H1 (cell line): ENCODE measurements at regions not wholly inside any gene's neighbourhood (a gene's known extent, or its start where the extent isn't known, plus 50 kb on each side); places are given as distances from the start of the nearest gene placed in this dataset.

Experiments
- CTCF ChIA-PET: fragments of 300-600 bp; sonication (Branson Sonifier 250); formaldehyde crosslinking; loops from one replicate; lab custom pipeline; 2021; ENCODE audit not compliant: partially characterized antibody; lab: Charles Lee
- POLR2A ChIA-PET: fragments of 300-600 bp; sonication (Branson Sonifier 250); formaldehyde crosslinking; loops from one replicate; lab custom pipeline; 2021; ENCODE audit warnings: inconsistent platforms; ENCODE audit not compliant: partially characterized antibody; lab: Charles Lee
- DNase-seq, 2 experiments: peaks; one replicate each; pipeline versions ENCODE4 v3.0.0 to v3.0.0-alpha.2; 2010 to 2022; ENCODE audit warnings: low spot score in 2 of 2, low read depth in 1 of 2, mixed read lengths in 1 of 2
- FAIRE-seq: peaks from 2 replicates; lab custom pipeline; 2011; peaks lifted over from hg19 to GRCh38; lab: Jason Lieb, UNC
- H2AFZ ChIP-seq: 2 replicates; pipeline ENCODE4 v1.8.1; 2012; ENCODE audit warnings: low read length, inconsistent platforms
- H2AK5ac ChIP-seq: 2 replicates; pipeline ENCODE4 v1.6.1; 2013; ENCODE audit warnings: low read depth, low read length
- H2BK120ac ChIP-seq: replicated peaks from 2 replicates; pipeline ENCODE3; 2013; ENCODE audit warnings: low read depth, low read length, inconsistent platforms
- H2BK12ac ChIP-seq: 2 replicates; pipeline ENCODE4 v1.6.1; 2013; ENCODE audit warnings: low read depth, low read length
- H2BK15ac ChIP-seq: 2 replicates; pipeline ENCODE4 v1.6.1; 2013; ENCODE audit warnings: low read length
- H2BK20ac ChIP-seq: 2 replicates; pipeline ENCODE4 v1.6.1; 2013; ENCODE audit warnings: low read length
- H2BK5ac ChIP-seq: 2 replicates; pipeline ENCODE4 v1.6.1; 2013; ENCODE audit warnings: low read depth, low read length
- H3K14ac ChIP-seq: 2 replicates; pipeline ENCODE4 v1.6.1; 2013; ENCODE audit warnings: inconsistent platforms; ENCODE audit not compliant: insufficient read length
- H3K18ac ChIP-seq: 2 replicates; pipeline ENCODE4 v1.6.1; 2013; ENCODE audit warnings: low read length; ENCODE audit errors: extremely low read depth
- H3K23ac ChIP-seq: 2 replicates; pipeline ENCODE4 v1.6.1; 2013; ENCODE audit warnings: inconsistent platforms; ENCODE audit not compliant: insufficient read length
- H3K23me2 ChIP-seq: 2 replicates; pipeline ENCODE4 v1.6.1; 2013; ENCODE audit warnings: low read depth, low read length
- H3K27ac ChIP-seq: 2 replicates; pipeline ENCODE4 v1.6.1; 2011; ENCODE audit warnings: low read depth, low read length, inconsistent platforms
- H3K27me3 ChIP-seq, 4 experiments: replicated peaks in 1 of 4; 1 replicate in 1 of 4; 2 replicates in 3 of 4; pipeline versions ENCODE4 v1.6.1 to v1.8.1; 2011 to 2013; ENCODE audit warnings: low read length in 3 of 4, mild to moderate bottlenecking in 3 of 4, inconsistent platforms in 2 of 4, mixed read lengths in 2 of 4, moderate library complexity in 1 of 4; ENCODE audit not compliant: control insufficient read depth in 3 of 4, insufficient read depth in 3 of 4; ENCODE audit errors: extremely low read depth in 1 of 4
- H3K36me3 ChIP-seq, 4 experiments: 2 replicates each; pipeline versions ENCODE4 v1.6.1 to v1.8.1; 2011 to 2013; ENCODE audit warnings: mild to moderate bottlenecking in 4 of 4, low read length in 3 of 4, moderate library complexity in 2 of 4, control low read depth in 1 of 4, inconsistent platforms in 1 of 4; ENCODE audit not compliant: insufficient read depth in 4 of 4, control insufficient read depth in 2 of 4
- H3K4ac ChIP-seq: replicated peaks from 2 replicates; pipeline ENCODE3; 2013; ENCODE audit warnings: low read length, low read depth, mixed read lengths, inconsistent platforms; ENCODE audit not compliant: insufficient read length
- H3K4me1 ChIP-seq, 4 experiments: replicated peaks in 1 of 4; 1 replicate in 1 of 4; 2 replicates in 3 of 4; pipeline versions ENCODE4 v1.6.1 to v1.8.1; 2011 to 2013; ENCODE audit warnings: low read length in 3 of 4, inconsistent platforms in 2 of 4, mixed read lengths in 1 of 4; ENCODE audit not compliant: insufficient read depth in 4 of 4, control insufficient read depth in 3 of 4
- H3K4me2 ChIP-seq, 2 experiments: 2 replicates each; pipeline versions ENCODE4 v1.6.1 to v1.8.1; 2011 to 2013; ENCODE audit warnings: low read depth in 2 of 2, low read length in 2 of 2, control low read depth in 1 of 2, inconsistent platforms in 1 of 2, mild to moderate bottlenecking in 1 of 2; ENCODE audit not compliant: insufficient read depth in 1 of 2
- H3K4me3 ChIP-seq, 4 experiments: fragments of 200-600, 300-600 bp in 1 of 4; sonication (generic), shearing (Covaris generic), sonication (Bioruptor Twin) in 1 of 4; 2 replicates each; pipeline versions ENCODE4 v1.5.1 to v1.8.1; 2011 to 2016; ENCODE audit warnings: low read length in 4 of 4, low read depth in 3 of 4, control low read depth in 2 of 4, inconsistent platforms in 2 of 4, mild to moderate bottlenecking in 2 of 4, mixed read lengths in 1 of 4, moderate library complexity in 1 of 4; ENCODE audit not compliant: insufficient read depth in 2 of 4; ENCODE audit errors: extremely low read depth in 1 of 4
- H3K56ac ChIP-seq: replicated peaks from 2 replicates; pipeline ENCODE3; 2013; ENCODE audit warnings: low read depth, mild to moderate bottlenecking, mixed read lengths, low read length, inconsistent platforms; ENCODE audit not compliant: insufficient read length
- H3K79me1 ChIP-seq: 2 replicates; pipeline ENCODE4 v1.6.1; 2013; ENCODE audit warnings: low read depth, low read length, control low read depth
- H3K79me2 ChIP-seq, 2 experiments: 2 replicates each; pipeline versions ENCODE4 v1.6.1 to v1.8.1; 2012 to 2013; ENCODE audit warnings: low read length in 2 of 2, mild to moderate bottlenecking in 2 of 2, inconsistent platforms in 1 of 2; ENCODE audit not compliant: insufficient read depth in 2 of 2, control insufficient read depth in 1 of 2
- H3K9ac ChIP-seq, 4 experiments: replicated peaks in 1 of 4; 1 replicate in 1 of 4; 2 replicates in 3 of 4; pipeline versions ENCODE4 v1.6.1 to v1.8.1; 2011 to 2013; ENCODE audit warnings: low read depth in 3 of 4, low read length in 3 of 4, control low read depth in 2 of 4, mild to moderate bottlenecking in 2 of 4, moderate library complexity in 2 of 4, inconsistent platforms in 1 of 4; ENCODE audit errors: extremely low read depth in 1 of 4
- H3K9me3 ChIP-seq, 2 experiments: 2 replicates each; pipeline versions ENCODE4 v1.6.1 to v1.8.1; 2012 to 2013; ENCODE audit warnings: mild to moderate bottlenecking in 2 of 2, moderate library complexity in 2 of 2, control low read depth in 1 of 2, inconsistent platforms in 1 of 2, low read depth in 1 of 2, low read length in 1 of 2, mixed read lengths in 1 of 2; ENCODE audit not compliant: insufficient read depth in 2 of 2
- H4K20me1 ChIP-seq, 2 experiments: replicated peaks in 1 of 2; 2 replicates each; pipeline versions ENCODE3 to v1.8.1; 2011 to 2013; ENCODE audit warnings: inconsistent platforms in 2 of 2, low read length in 2 of 2, mild to moderate bottlenecking in 1 of 2; ENCODE audit not compliant: insufficient read depth in 2 of 2, control insufficient read depth in 1 of 2
- H4K5ac ChIP-seq: 2 replicates; pipeline ENCODE4 v1.6.1; 2013; ENCODE audit warnings: low read length, low read depth, mixed read lengths, inconsistent platforms; ENCODE audit not compliant: insufficient read length
- H4K8ac ChIP-seq: 2 replicates; pipeline ENCODE4 v1.8.0; 2013; ENCODE audit warnings: mild to moderate bottlenecking, moderate library complexity, low read length, inconsistent platforms; ENCODE audit not compliant: insufficient read depth; ENCODE audit errors: extremely low read depth
- H4K91ac ChIP-seq: replicated peaks from 2 replicates; pipeline ENCODE3; 2013; ENCODE audit warnings: low read length, mixed read lengths, inconsistent platforms; ENCODE audit not compliant: insufficient read length
- ASH2L ChIP-seq: fragments of 200-600, 300-600 bp; sonication (generic); IDR thresholded peaks from one replicate; pipeline ENCODE4 v1.7.1; 2017; ENCODE audit warnings: low read length
- BACH1 ChIP-seq: IDR thresholded peaks from 2 replicates; pipeline ENCODE4 v1.6.1; 2012; ENCODE audit warnings: low read length, improper control_type of control experiment
- EGR1 ChIP-seq: IDR thresholded peaks from 2 replicates; pipeline ENCODE4 v1.6.1; 2011; ENCODE audit warnings: low read depth, low read length, borderline replicate concordance
- EZH2 ChIP-seq: fragments of 200-600 bp; sonication (generic); IDR thresholded peaks from 2 replicates; pipeline ENCODE4 v1.7.1; 2012; ENCODE audit warnings: low read depth, mild to moderate bottlenecking, moderate library complexity, low read length, inconsistent platforms; ENCODE audit not compliant: severe bottlenecking
- KDM1A ChIP-seq: fragments of 200-600, 300-600 bp; sonication (generic); IDR thresholded peaks from 2 replicates; pipeline ENCODE4 v1.7.1; 2016; ENCODE audit warnings: mild to moderate bottlenecking, low read length, borderline replicate concordance
- KDM5A ChIP-seq: fragments of 200-600 bp; IDR thresholded peaks from 2 replicates; pipeline ENCODE4 v1.7.1; 2012; ENCODE audit warnings: mild to moderate bottlenecking, low read length, inconsistent platforms, mixed read lengths
- MAX ChIP-seq: IDR thresholded peaks from 2 replicates; pipeline ENCODE4 v1.6.1; 2012; ENCODE audit warnings: inconsistent platforms
- NANOG ChIP-seq: IDR thresholded peaks from 2 replicates; pipeline ENCODE4 v1.6.1; 2011; ENCODE audit warnings: low read length, low read depth, mild to moderate bottlenecking, inconsistent platforms; ENCODE audit not compliant: insufficient read depth, poor library complexity, severe bottlenecking
- POU5F1 ChIP-seq: IDR thresholded peaks from 2 replicates; pipeline ENCODE4 v1.6.1; 2011; ENCODE audit warnings: low read depth, mild to moderate bottlenecking, low read length, moderate library complexity
- RXRA ChIP-seq: IDR thresholded peaks from 2 replicates; pipeline ENCODE4 v1.6.1; 2011; ENCODE audit warnings: low read depth, mild to moderate bottlenecking, low read length, moderate library complexity; ENCODE audit not compliant: insufficient read depth
- SIN3A ChIP-seq, 2 experiments: IDR thresholded peaks in 1 of 2; conservative IDR thresholded peaks in 1 of 2; 2 replicates each; pipeline ENCODE4 v1.6.1; 2011 to 2012; ENCODE audit warnings: low read length in 2 of 2, improper control_type of control experiment in 1 of 2, low read depth in 1 of 2, mild to moderate bottlenecking in 1 of 2
- TAF1 ChIP-seq: IDR thresholded peaks from 2 replicates; pipeline ENCODE4 v1.6.1; 2011; ENCODE audit warnings: mild to moderate bottlenecking, low read depth, low read length
- TCF12 ChIP-seq: IDR thresholded peaks from 2 replicates; pipeline ENCODE4 v1.6.1; 2011; ENCODE audit warnings: low read depth, mild to moderate bottlenecking, low read length
- ZNF274 ChIP-seq: IDR thresholded peaks from 2 replicates; pipeline ENCODE4 v1.7.0; 2012; ENCODE audit warnings: low read length, borderline replicate concordance; ENCODE audit errors: extremely low read depth
- WGBS, 2 experiments: shearing (Covaris generic) in 1 of 2; methylation state at CpG; one replicate each; pipeline versions ENCODE4 v1.1.6 to v1.1.7; 2013 to 2015; ENCODE audit warnings: low lambda C conversion rate in 2 of 2, mixed read lengths in 2 of 2, inconsistent platforms in 1 of 2, low coverage in 1 of 2, missing lambda C conversion rate in 1 of 2; ENCODE audit not compliant: insufficient replicate concordance in 2 of 2, insufficient coverage in 1 of 2, insufficient read length in 1 of 2; ENCODE audit errors: extremely low coverage in 1 of 2, missing lambda C conversion rate in 1 of 2; 5-methylcytosine and 5-hydroxymethylcytosine counted together

GRCh38 chr20:47851774-47852173, 66.5 kb upstream of the SULF2 start:
- Histone ChIP-seq H4K5ac (no peak overlapping the region), H3K27me3 (no peaks in the 10 kb centered on the region), H2BK20ac (no peak overlapping the region), H2BK5ac (no peak overlapping the region), H2BK15ac (no peak overlapping the region), H3K27ac (no peak overlapping the region), H2BK12ac (no peak overlapping the region), H3K79me1 (no peaks in the 10 kb centered on the region), H3K23ac (no peak overlapping the region), H3K23me2 (no peaks in the 10 kb centered on the region), H3K14ac (no peak overlapping the region), H3K4me1 (no peaks in the 10 kb centered on the region), H3K4me2 (no peak overlapping the region), H3K4me3 (no peak overlapping the region), H3K18ac (no peak overlapping the region), H2BK120ac (no peak overlapping the region), H2AK5ac (no peak overlapping the region), H4K91ac (no peak overlapping the region), H4K8ac (no peak overlapping the region), H3K56ac (no peak overlapping the region), H4K20me1 (no peaks in the 10 kb centered on the region), H3K79me2 (no peaks in the 10 kb centered on the region), H3K9me3 (peaks cover 17 to 25% of the 10 kb centered on the region in 2 experiments; a peak in 3 of 4 replicates), H3K9ac (no peak overlapping the region), H3K36me3 (no peaks in the 10 kb centered on the region), H2AFZ (no peak overlapping the region), H3K4ac (no peak overlapping the region)
- TF ChIP-seq POU5F1 (no peak), TCF12 (no peak), NANOG (no peak), RXRA (no peak), EGR1 (no peak), TAF1 (no peak), KDM5A (no peak), SIN3A (conservative IDR thresholded peaks at IDR 0.05 in 1 of 2, IDR thresholded peaks at IDR 0.05 in 1 of 2; ENCODE audit: low read depth in 1 of 2, low read length in 2 of 2) (no peak), EZH2 (no peak), ZNF274 (no peak), MAX (no peak), BACH1 (no peak), KDM1A (no peak), ASH2L (no peak)
- no peak for DNase-seq
- no peak for FAIRE-seq
- POLR2A ChIA-PET: no interaction called here
- WGBS, 2 experiments: 98% methylated on average over 7 of the region's 7 CpGs; no CpG with 5 or more reads in 1 of the 2 experiments
- CTCF ChIA-PET: interaction anchor here (0.5 to 1.7 kb wide), 3 partner anchors 10 to 174 kb away, joined by 3 to 6 read pairs (median 4); no protein-coding TSS in a partner anchor
